Mesenchymal stem cell (in vitro differentiated cells and primary cell): ENCODE measurements at regions not wholly inside any gene's neighbourhood (a gene's known extent, or its start where the extent isn't known, plus 50 kb on each side); places are given as distances from the start of the nearest gene placed in this dataset.

Experiments
- DNase-seq: peaks from one replicate; pipeline ENCODE4 v3.0.0-alpha.2; 2013
- H2AFZ ChIP-seq: one replicate; pipeline ENCODE4 v1.6.1; 2013; ENCODE audit warnings: low read depth, mild to moderate bottlenecking, control low read depth, inconsistent platforms, low read length, moderate library complexity
- H2AK5ac ChIP-seq: 2 replicates; pipeline ENCODE4 v1.6.1; 2013; ENCODE audit warnings: low read length, moderate library complexity, mild to moderate bottlenecking, inconsistent platforms; ENCODE audit not compliant: severe bottlenecking
- H2BK120ac ChIP-seq: one replicate; pipeline ENCODE4 v1.6.1; 2013; ENCODE audit warnings: low read depth, mild to moderate bottlenecking, inconsistent platforms, low read length, moderate library complexity
- H2BK12ac ChIP-seq, 2 experiments: one replicate each; pipeline ENCODE4 v1.6.1; 2013; ENCODE audit warnings: inconsistent platforms in 2 of 2, low read length in 2 of 2, mild to moderate bottlenecking in 2 of 2, moderate library complexity in 2 of 2, control low read depth in 1 of 2
- H2BK15ac ChIP-seq: one replicate; pipeline ENCODE4 v1.6.1; 2013; ENCODE audit warnings: mild to moderate bottlenecking, low read depth, inconsistent platforms; ENCODE audit not compliant: poor library complexity, severe bottlenecking
- H2BK5ac ChIP-seq: 2 replicates; pipeline ENCODE4 v1.6.1; 2013; ENCODE audit warnings: low read depth, mild to moderate bottlenecking, low read length, control low read depth, inconsistent platforms; ENCODE audit not compliant: poor library complexity, severe bottlenecking
- H3K14ac ChIP-seq, 2 experiments: one replicate each; pipeline ENCODE4 v1.6.1; 2013; ENCODE audit warnings: inconsistent platforms in 2 of 2, low read length in 2 of 2, control low read depth in 1 of 2, mild to moderate bottlenecking in 1 of 2, moderate library complexity in 1 of 2
- H3K18ac ChIP-seq, 2 experiments: one replicate each; pipeline ENCODE4 v1.6.1; 2013; ENCODE audit warnings: inconsistent platforms in 2 of 2, low read length in 2 of 2, control low read depth in 1 of 2, low read depth in 1 of 2, mild to moderate bottlenecking in 1 of 2
- H3K23ac ChIP-seq, 2 experiments: one replicate each; pipeline ENCODE4 v1.6.1; 2013; ENCODE audit warnings: inconsistent platforms in 2 of 2, low read length in 2 of 2, mild to moderate bottlenecking in 2 of 2, moderate library complexity in 2 of 2, control low read depth in 1 of 2
- H3K27ac ChIP-seq: 2 replicates; pipeline ENCODE4 v1.5.1; 2013; ENCODE audit warnings: mild to moderate bottlenecking, moderate library complexity, low read length, control low read depth, inconsistent platforms; ENCODE audit not compliant: poor library complexity, severe bottlenecking
- H3K27me3 ChIP-seq, 2 experiments: 2 replicates each; pipeline versions ENCODE4 v1.6.1 to v1.7.0; 2013; ENCODE audit warnings: low read length in 2 of 2, mild to moderate bottlenecking in 2 of 2, moderate library complexity in 2 of 2, control low read depth in 1 of 2, inconsistent platforms in 1 of 2; ENCODE audit not compliant: control insufficient read depth in 1 of 2, insufficient read depth in 1 of 2
- H3K36me3 ChIP-seq, 2 experiments: 2 replicates each; pipeline versions ENCODE4 v1.6.1 to v1.7.0; 2013; ENCODE audit warnings: low read length in 2 of 2, control low read depth in 1 of 2, inconsistent platforms in 1 of 2, low read depth in 1 of 2, mild to moderate bottlenecking in 1 of 2; ENCODE audit not compliant: insufficient read depth in 2 of 2, control insufficient read depth in 1 of 2
- H3K4ac ChIP-seq, 2 experiments: one replicate each; pipeline ENCODE4 v1.6.1; 2013; ENCODE audit warnings: inconsistent platforms in 2 of 2, low read length in 2 of 2, mild to moderate bottlenecking in 2 of 2, moderate library complexity in 2 of 2, control low read depth in 1 of 2, low read depth in 1 of 2
- H3K4me1 ChIP-seq: 2 replicates; pipeline ENCODE4 v1.6.1; 2013; ENCODE audit warnings: low read depth, low read length, control low read depth; ENCODE audit not compliant: control insufficient read depth, insufficient read depth
- H3K4me2 ChIP-seq: 2 replicates; pipeline ENCODE4 v1.6.1; 2013; ENCODE audit warnings: low read length, mild to moderate bottlenecking, inconsistent platforms; ENCODE audit not compliant: poor library complexity, severe bottlenecking
- H3K4me3 ChIP-seq, 2 experiments: 2 replicates each; pipeline versions ENCODE4 v1.5.1 to v1.7.0; 2013; ENCODE audit warnings: low read length in 2 of 2, mild to moderate bottlenecking in 2 of 2, control low read depth in 1 of 2, low read depth in 1 of 2; ENCODE audit not compliant: insufficient read depth in 1 of 2
- H3K79me1 ChIP-seq: replicated peaks from 2 replicates; pipeline ENCODE4 v1.6.1; 2013; ENCODE audit warnings: mild to moderate bottlenecking, control low read depth, low read length, inconsistent platforms; ENCODE audit not compliant: poor library complexity, severe bottlenecking
- H3K9ac ChIP-seq: 2 replicates; pipeline ENCODE4 v1.7.0; 2013; ENCODE audit warnings: mild to moderate bottlenecking, low read length, moderate library complexity
- H3K9me3 ChIP-seq: 2 replicates; pipeline ENCODE4 v1.7.0; 2013; ENCODE audit warnings: mild to moderate bottlenecking, low read length; ENCODE audit not compliant: control insufficient read depth
- H4K8ac ChIP-seq: one replicate; pipeline ENCODE4 v1.6.1; 2013; ENCODE audit warnings: inconsistent platforms, mild to moderate bottlenecking, low read length, moderate library complexity
- H4K91ac ChIP-seq: one replicate; pipeline ENCODE4 v1.6.1; 2013; ENCODE audit warnings: mild to moderate bottlenecking, low read length, inconsistent platforms
- WGBS: methylation state at CpG from one replicate; pipeline ENCODE4 v1.1.7; 2013; ENCODE audit warnings: mixed read lengths; 5-methylcytosine and 5-hydroxymethylcytosine counted together

- H3K18ac ChIP-seq, result no peak overlapping the region
- no peak overlapping the region for H2BK15ac ChIP-seq
- no peak overlapping the region for H3K9ac ChIP-seq
- H2BK12ac ChIP-seq, result no peak overlapping the region
- H3K36me3 ChIP-seq, result no peaks in the 10 kb centered on the region
- H3K79me1 ChIP-seq, result no peaks in the 10 kb centered on the region
- no peak overlapping the region for H2AK5ac ChIP-seq
- H3K9me3 ChIP-seq, result no peaks in the 10 kb centered on the region
- H4K91ac ChIP-seq, result no peak overlapping the region
- H3K23ac ChIP-seq, result no peak overlapping the region
- no peak overlapping the region for H2BK120ac ChIP-seq
- no peak overlapping the region for H3K4me2 ChIP-seq
- DNase-seq, result no peak
- no peaks in the 10 kb centered on the region for H3K4me1 ChIP-seq
- no peak overlapping the region for H3K4me3 ChIP-seq
- H2AFZ ChIP-seq, result no peak overlapping the region
- no peak overlapping the region for H3K27ac ChIP-seq
- H2BK5ac ChIP-seq, result no peak overlapping the region
- WGBS, result 86% methylated on average over 2 of the region's 2 CpGs
- H3K4ac ChIP-seq, result no peak overlapping the region
- no peak overlapping the region for H4K8ac ChIP-seq
- H3K14ac ChIP-seq, result no peak overlapping the region
- no peaks in the 10 kb centered on the region for H3K27me3 ChIP-seq
Measured at GRCh38 chr6:126111327-126111726, 125.0 kb downstream of the TRMT11 start.

DNA sequence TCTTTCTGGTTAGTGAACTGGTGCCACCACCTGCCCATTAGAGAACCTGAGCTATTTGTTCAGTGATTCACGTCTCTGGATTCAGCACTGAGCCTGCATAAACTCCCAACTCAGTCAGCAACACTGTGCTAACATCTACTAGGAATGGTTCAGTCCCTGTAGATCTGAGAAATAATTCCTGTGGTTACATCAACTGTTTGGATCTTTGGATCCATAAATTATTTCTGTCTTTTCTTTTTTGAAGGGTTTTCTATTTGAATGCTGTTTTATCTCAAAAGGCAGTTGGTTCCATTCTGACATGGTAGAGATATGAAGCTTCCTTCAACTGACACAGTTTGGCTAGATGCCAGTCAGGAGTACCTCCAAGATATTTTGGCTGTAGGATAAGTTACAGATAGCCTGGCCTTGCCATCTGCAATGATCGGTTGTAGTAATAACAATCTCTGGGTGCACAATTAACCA is 125.9 kb downstream of the TRMT11 start:
- Histone ChIP-seq H2BK5ac (no peak overlapping the region), H3K23ac (no peak overlapping the region), H3K27ac (no peak overlapping the region), H2AK5ac (no peak overlapping the region), H2BK120ac (no peak overlapping the region), H3K4me3 (no peak overlapping the region), H2BK15ac (no peak overlapping the region), H3K27me3 (no peaks in the 10 kb centered on the region), H3K14ac (no peak overlapping the region), H2BK12ac (no peak overlapping the region), H3K4me2 (no peak overlapping the region), H4K91ac (no peak overlapping the region), H4K8ac (no peak overlapping the region), H3K4ac (no peak overlapping the region), H2AFZ (no peak overlapping the region), H3K79me1 (no peaks in the 10 kb centered on the region), H3K36me3 (no peaks in the 10 kb centered on the region), H3K18ac (no peak overlapping the region), H3K4me1 (no peaks in the 10 kb centered on the region), H3K9me3 (no peaks in the 10 kb centered on the region), H3K9ac (no peak overlapping the region)
- DNase-seq, result peak; percentile 15
- 87% methylated on average over 2 of the region's 2 CpGs for WGBS

- H3K36me3 ChIP-seq, result no peaks in the 10 kb centered on the region
- H3K4me3 ChIP-seq, result no peak overlapping the region
- DNase-seq, result no peak
- no peak overlapping the region for H2BK15ac ChIP-seq
- H3K9ac ChIP-seq, result no peak overlapping the region
- H2AK5ac ChIP-seq, result no peak overlapping the region
- H3K9me3 ChIP-seq, result no peaks in the 10 kb centered on the region
- H4K8ac ChIP-seq, result no peak overlapping the region
- no peak overlapping the region for H4K91ac ChIP-seq
- H2BK120ac ChIP-seq, result no peak overlapping the region
- H3K79me1 ChIP-seq, result no peaks in the 10 kb centered on the region
- H3K23ac ChIP-seq, result no peak overlapping the region
- no peak overlapping the region for H3K18ac ChIP-seq
- H3K4ac ChIP-seq, result no peak overlapping the region
- H3K27ac ChIP-seq, result no peak overlapping the region
- H3K27me3 ChIP-seq, result no peaks in the 10 kb centered on the region
- H3K4me2 ChIP-seq, result no peak overlapping the region
- no peak overlapping the region for H3K14ac ChIP-seq
- no peak overlapping the region for H2BK5ac ChIP-seq
- H3K4me1 ChIP-seq, result no peaks in the 10 kb centered on the region
- no peak overlapping the region for H2BK12ac ChIP-seq
- H2AFZ ChIP-seq, result no peak overlapping the region
- 97% methylated on average over 1 of the region's 1 CpG for WGBS
Measured at GRCh38 chr6:126113261-126113660, 126.9 kb downstream of the TRMT11 start.

- Histone ChIP-seq H2AK5ac (no peak overlapping the region), H3K79me1 (no peaks in the 10 kb centered on the region), H3K4me2 (no peak overlapping the region), H2BK15ac (no peak overlapping the region), H3K9ac (no peak overlapping the region), H4K8ac (no peak overlapping the region), H3K4ac (no peak overlapping the region), H3K27me3 (no peaks in the 10 kb centered on the region), H4K91ac (no peak overlapping the region), H3K4me1 (no peaks in the 10 kb centered on the region), H3K23ac (no peak overlapping the region), H3K18ac (no peak overlapping the region), H2BK120ac (no peak overlapping the region), H3K4me3 (no peak overlapping the region), H2BK5ac (no peak overlapping the region), H2AFZ (no peak overlapping the region), H3K14ac (no peak overlapping the region), H3K9me3 (no peaks in the 10 kb centered on the region), H3K36me3 (no peaks in the 10 kb centered on the region), H3K27ac (no peak overlapping the region), H2BK12ac (no peak overlapping the region)
- WGBS, result 67% methylated on average over 1 of the region's 2 CpGs
- DNase-seq, result no peak
Measured at GRCh38 chr6:126117251-126117650, 130.9 kb downstream of the TRMT11 start.
